ENCODE measurements at regions not wholly inside any gene's neighbourhood (a gene's known extent, or its start where the extent isn't known, plus 50 kb on each side); places are given as distances from the start of the nearest gene placed in this dataset.
A peak's percentile ranks its signal among the peaks of the same experiment; 100 is the strongest.

GRCh38 chr5:165781738-165782137 lies 2276.3 kb downstream of the MAT2B start:
- DNase-seq: no peak

GRCh38 chr5:165783024-165783423 lies 2277.6 kb downstream of the MAT2B start:
- DNase-seq: no peak

- no peak for DNase-seq
Measured at GRCh38 chr5:165786073-165786472, 2280.7 kb downstream of the MAT2B start.

- no peak for DNase-seq
Measured at GRCh38 chr5:165795073-165795472, 2289.7 kb downstream of the MAT2B start.

GRCh38 chr5:165805756-165806155 lies 2300.3 kb downstream of the MAT2B start:
- DNase-seq: peak in 1 of 2 experiments; percentile 14

- no peak for DNase-seq
Measured at GRCh38 chr5:165808335-165808734, 2302.9 kb downstream of the MAT2B start.

GRCh38 chr5:165809914-165810313 lies 2304.5 kb downstream of the MAT2B start:
- no peak for DNase-seq

- no peak for DNase-seq
Measured at GRCh38 chr5:165829504-165829903, 2324.1 kb downstream of the MAT2B start.

- DNase-seq: no peak
Measured at GRCh38 chr5:165834891-165835290, 2329.5 kb downstream of the MAT2B start.

GRCh38 chr5:165836046-165836445 lies 2330.6 kb downstream of the MAT2B start:
- DNase-seq: no peak

GRCh38 chr5:165837286-165837685 lies 2331.9 kb downstream of the MAT2B start:
- no peak for DNase-seq

- no peak for DNase-seq
Measured at GRCh38 chr5:165844571-165844970, 2339.2 kb downstream of the MAT2B start.

GRCh38 chr5:165858118-165858517 lies 2352.7 kb downstream of the MAT2B start:
- no peak for DNase-seq

- DNase-seq: no peak
Measured at GRCh38 chr5:165859251-165859650, 2353.8 kb downstream of the MAT2B start.

- DNase-seq: no peak
Measured at GRCh38 chr5:165863239-165863638, 2357.8 kb downstream of the MAT2B start.

- peak in 1 of 2 experiments; percentile 5 for DNase-seq
Measured at GRCh38 chr5:165871291-165871690, 2365.9 kb downstream of the MAT2B start.

GRCh38 chr5:165874851-165875250 lies 2369.4 kb downstream of the MAT2B start:
- no peak for DNase-seq

GRCh38 chr5:165876538-165876937 lies 2371.1 kb downstream of the MAT2B start:
- DNase-seq: no peak

- no peak for DNase-seq
Measured at GRCh38 chr5:165877475-165877874, 2372.1 kb downstream of the MAT2B start.

- DNase-seq: peak in 1 of 2 experiments; percentile 21
Measured at GRCh38 chr5:165881259-165881658, 2375.8 kb downstream of the MAT2B start.

- DNase-seq: no peak
Measured at GRCh38 chr5:165882099-165882498, 2376.7 kb downstream of the MAT2B start.

GRCh38 chr5:165885623-165886350 lies 2380.4 kb downstream of the MAT2B start:
- DNase-seq: no peak

- no peak for DNase-seq
Measured at GRCh38 chr5:165887147-165887546, 2381.7 kb downstream of the MAT2B start.

GRCh38 chr5:165892383-165892782 lies 2387.0 kb downstream of the MAT2B start:
- DNase-seq: no peak

GRCh38 chr5:165894916-165895315 lies 2389.5 kb downstream of the MAT2B start:
- no peak for DNase-seq

Data from NCI-H526 (cell line).